HCT116 (cell line): ENCODE measurements at regions not wholly inside any gene's neighbourhood (a gene's known extent, or its start where the extent isn't known, plus 50 kb on each side); places are given as distances from the start of the nearest gene placed in this dataset.

ENCODE experiments used
- ATF3 ChIP-seq: IDR thresholded peaks from 2 replicates; pipeline ENCODE4 v1.6.1; 2012
- CTCF ChIP-seq, 3 experiments: fragments of 200-600 bp in 1 of 3; sonication (generic) in 1 of 3; IDR thresholded peaks in 2 of 3; conservative IDR thresholded peaks in 1 of 3; 2 replicates each; pipeline ENCODE4 v1.5.1; 2012 to 2017; ENCODE audit warnings: low read depth in 2 of 3, low read length in 2 of 3, antibody characterized with exemption in 1 of 3, borderline replicate concordance in 1 of 3, control low read depth in 1 of 3, mild to moderate bottlenecking in 1 of 3, mixed read lengths in 1 of 3, mixed run types in 1 of 3, moderate library complexity in 1 of 3; ENCODE audit not compliant: insufficient read depth in 1 of 3
- FOSL1 ChIP-seq: IDR thresholded peaks from 2 replicates; pipeline ENCODE4 v1.6.1; 2012; ENCODE audit warnings: low read depth
- MAX ChIP-seq: IDR thresholded peaks from 2 replicates; pipeline ENCODE4 v1.6.1; 2012
- POLR2A ChIP-seq: IDR thresholded peaks from 2 replicates; pipeline ENCODE4 v1.7.0; 2011; ENCODE audit warnings: borderline replicate concordance; ENCODE audit not compliant: insufficient read depth, insufficient read length; ENCODE audit errors: extremely low read depth

GRCh38 chr2:225226441-225226840, 173.1 kb upstream of the NYAP2 start:
- TF ChIP-seq CTCF (IDR thresholded peaks at IDR 0.05 in 2 of 3, conservative IDR thresholded peaks at IDR 0.05 in 1 of 3; ENCODE audit: borderline replicate concordance in 1 of 3, insufficient read depth in 1 of 3, low read depth in 2 of 3, low read length in 2 of 3) = no peak
- no peak for TF ChIP-seq POLR2A
- no peak for TF ChIP-seq ATF3
- TF ChIP-seq FOSL1 = no peak
- no peak for TF ChIP-seq MAX
